ENCODE measurements at regions not wholly inside any gene's neighbourhood (a gene's known extent, or its start where the extent isn't known, plus 50 kb on each side); places are given as distances from the start of the nearest gene placed in this dataset.

- TF ChIP-seq CTCF (IDR thresholded peaks at IDR 0.05), result no peak
- no peak for TF ChIP-seq POLR2A (IDR thresholded peaks at IDR 0.05)
Measured at GRCh38 chr5:62742207-62742606, 163.6 kb downstream of the LRRC70 start.

All from lower leg skin (tissue), 3 donors.